Right renal pelvis (tissue), 4 donors: ENCODE measurements at regions not wholly inside any gene's neighbourhood (a gene's known extent, or its start where the extent isn't known, plus 50 kb on each side); places are given as distances from the start of the nearest gene placed in this dataset.

ENCODE experiments used
- DNase-seq, 4 donors: peaks; one replicate each; pipeline ENCODE4 v3.0.0-alpha.2; 2013; ENCODE audit warnings: low read depth in 4 of 4, low spot score in 3 of 4, missing footprints in 1 of 4

DNA sequence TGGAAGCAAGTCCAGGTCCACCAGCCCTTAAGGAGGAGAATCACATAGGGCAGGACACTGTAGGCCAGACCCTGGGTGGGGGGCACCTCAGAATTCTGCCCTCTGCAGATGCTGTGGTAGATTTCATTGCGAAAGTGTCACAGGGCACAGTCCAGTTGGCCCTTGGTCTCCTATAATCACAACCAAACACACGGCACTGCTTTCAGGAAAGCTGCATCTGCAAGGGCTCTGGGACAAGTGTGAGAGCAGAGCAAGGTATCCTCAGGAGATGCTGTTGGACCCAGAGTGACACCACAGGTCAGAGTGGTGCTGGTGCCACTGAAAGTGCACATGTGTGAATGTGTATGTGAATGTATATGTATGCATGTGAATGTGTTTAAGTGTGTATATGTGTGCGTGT is 88.6 kb upstream of the MBNL2 start:
- DNase-seq = no peak

DNA sequence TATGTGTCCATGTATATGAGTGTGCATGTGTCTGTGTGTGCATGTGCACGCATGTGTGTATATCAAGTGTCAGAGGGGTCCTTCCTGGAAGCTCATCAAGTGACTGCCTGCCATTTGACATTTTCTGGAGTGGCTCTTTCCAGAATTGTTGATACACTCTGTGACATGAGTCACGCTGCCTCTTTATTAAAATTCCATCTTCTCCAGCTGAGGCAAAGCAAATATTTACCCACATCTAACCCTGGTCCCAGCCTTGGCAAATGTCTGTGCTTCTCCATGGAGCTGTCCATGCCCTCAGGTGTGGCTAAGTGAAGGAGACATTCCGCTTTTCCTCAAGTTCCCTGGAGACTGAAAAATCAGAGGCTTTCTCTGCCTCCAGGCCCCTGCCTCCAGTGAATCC is 88.2 kb upstream of the MBNL2 start:
- DNase-seq = no peak

- no peak for DNase-seq
Observed at GRCh38 chr13:97134364-97135095, 87.6 kb upstream of the MBNL2 start.

DNA sequence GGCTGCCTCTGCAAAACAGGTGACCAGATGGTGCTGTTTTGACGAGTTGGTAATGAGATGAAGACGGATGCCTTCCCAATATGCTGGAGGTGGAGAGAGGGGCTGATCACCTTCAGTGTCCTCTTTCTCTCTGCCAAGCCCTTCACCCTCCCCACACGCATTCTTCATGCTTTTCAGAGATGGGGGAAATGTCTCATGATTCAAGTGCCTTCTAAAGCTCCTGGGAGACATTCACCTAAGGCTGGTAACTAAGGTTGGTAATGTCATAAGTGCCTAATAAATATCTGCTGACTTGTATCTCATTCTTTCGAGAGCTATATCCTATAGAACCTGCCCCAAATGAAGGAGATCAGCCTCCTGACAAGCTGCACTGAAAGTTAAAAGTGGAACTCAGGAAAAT is 86.2 kb upstream of the MBNL2 start:
- DNase-seq = no peak

DNA sequence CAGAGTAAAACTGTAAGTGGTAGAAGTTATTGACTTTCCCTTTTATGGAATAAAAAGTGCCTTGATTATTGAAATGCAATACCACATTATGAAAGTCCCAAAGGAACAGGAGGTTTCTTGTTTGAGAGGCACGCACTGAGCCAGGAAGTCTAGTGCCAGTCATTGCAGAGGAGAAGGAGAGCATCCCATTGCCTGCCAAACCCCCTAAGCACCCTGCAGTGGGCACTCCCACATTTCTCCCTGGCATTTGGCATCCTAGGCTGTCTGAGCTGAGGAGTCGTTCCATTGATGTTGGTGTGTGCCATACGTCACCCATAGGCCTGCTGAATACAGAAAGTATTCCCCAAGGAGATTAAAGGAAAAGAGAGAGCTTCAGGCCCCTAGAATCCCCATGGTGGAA is 85.7 kb upstream of the MBNL2 start:
- no peak for DNase-seq

- no peak for DNase-seq
Observed at GRCh38 chr13:97139691-97140090, 82.4 kb upstream of the MBNL2 start.

DNA sequence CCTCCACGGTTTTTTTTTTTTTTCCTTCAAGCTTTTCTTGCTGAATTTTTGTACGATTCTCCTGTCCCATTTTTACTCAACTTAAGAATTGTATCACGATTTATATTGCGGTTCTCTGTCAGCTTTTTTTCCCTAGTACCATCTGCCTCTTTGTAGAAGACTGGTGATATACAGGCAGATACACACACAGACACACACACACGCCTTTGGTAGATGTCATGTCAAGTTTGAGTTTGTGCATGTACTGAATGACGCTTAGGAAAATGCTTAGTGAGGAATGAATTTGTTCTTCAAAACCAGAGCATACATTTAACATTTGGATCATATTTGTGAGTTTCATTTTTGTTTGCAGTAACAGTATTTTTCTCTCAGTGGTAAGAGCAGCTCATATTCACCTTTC is 82.0 kb upstream of the MBNL2 start:
- DNase-seq = no peak

DNA sequence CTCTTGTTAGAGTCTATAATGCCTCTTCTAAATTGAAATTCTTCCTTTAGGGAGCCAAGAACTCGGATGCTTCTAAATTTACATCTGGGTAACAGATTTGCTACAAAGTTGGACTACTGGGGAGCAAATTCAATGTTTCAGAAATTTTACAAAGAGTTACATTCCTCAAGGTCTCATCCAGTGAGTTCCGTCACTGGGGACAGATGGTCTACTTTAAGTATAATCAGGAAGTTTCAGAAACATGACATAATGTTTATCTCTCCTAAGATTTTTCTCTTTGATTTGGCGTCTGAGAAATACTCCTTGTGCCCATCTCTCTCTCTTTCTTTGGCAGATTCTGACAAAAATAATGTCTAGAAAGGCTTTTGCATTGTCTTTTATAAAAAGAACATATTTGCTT is 81.5 kb upstream of the MBNL2 start:
- no peak for DNase-seq

- DNase-seq = no peak
Observed at GRCh38 chr13:97141097-97141496, 81.0 kb upstream of the MBNL2 start.

GRCh38 chr13:97141564-97142005 is 80.5 kb upstream of the MBNL2 start:
- no peak for DNase-seq

DNA sequence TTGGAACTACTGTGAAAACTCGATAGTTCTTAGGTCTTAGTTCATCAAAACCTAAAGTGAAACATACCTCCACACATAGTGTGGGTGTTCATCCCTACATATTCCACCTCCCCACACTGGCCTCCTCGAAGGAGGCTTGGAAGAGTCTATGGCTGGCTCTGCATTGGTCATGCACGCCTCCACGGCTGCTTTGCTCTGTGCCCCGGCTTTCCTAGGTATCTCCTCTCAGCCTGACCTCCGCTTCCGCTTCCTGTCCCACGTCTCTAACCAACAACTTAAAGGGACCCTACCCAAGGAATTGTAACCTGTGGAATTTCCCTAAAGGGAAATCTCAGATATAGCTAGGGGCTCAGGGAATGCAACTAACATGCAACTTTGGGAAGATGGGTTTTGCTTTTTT is 79.7 kb upstream of the MBNL2 start:
- DNase-seq = no peak

DNA sequence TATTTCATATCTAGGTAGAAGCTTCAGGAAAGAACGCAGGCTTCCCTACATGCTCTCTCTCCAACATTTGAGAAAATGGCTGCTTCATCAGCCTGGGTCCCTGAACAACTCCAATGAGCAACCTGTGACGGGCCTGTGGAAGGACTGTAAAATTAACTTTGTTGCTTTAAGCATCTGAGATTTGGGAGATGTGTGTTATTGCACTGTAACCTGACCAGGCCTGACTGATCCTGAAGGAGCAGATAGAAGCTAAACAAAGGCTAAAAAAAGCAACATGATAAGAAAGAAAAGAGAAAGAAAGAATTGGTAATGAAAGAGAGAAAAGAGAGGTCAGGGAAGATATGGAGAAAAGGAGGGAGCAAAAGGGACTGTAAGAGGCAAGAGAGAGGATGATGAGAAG is 77.1 kb upstream of the MBNL2 start:
- DNase-seq = no peak

DNA sequence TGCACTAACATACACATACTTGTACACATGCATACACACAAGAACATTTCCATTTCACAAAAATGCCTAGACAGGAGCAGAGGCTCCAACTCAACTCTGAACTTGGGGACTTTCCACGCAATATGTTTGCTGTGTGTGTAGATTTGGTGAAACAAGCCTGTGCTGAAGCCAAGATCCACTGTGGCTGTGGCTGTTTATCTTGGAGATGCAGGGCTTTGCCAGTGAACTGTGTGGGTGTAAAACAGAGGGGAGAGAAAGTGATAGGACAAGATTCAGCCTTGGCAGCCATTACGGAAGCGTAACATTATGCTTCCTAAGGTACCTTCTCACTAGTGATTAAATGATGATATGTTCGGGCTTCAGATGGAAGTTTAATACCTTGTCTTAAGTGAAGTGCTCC is 73.2 kb upstream of the MBNL2 start:
- no peak for DNase-seq

GRCh38 chr13:97160421-97160820 is 61.7 kb upstream of the MBNL2 start:
- DNase-seq = no peak

GRCh38 chr13:97161582-97162231 is 60.4 kb upstream of the MBNL2 start:
- no peak for DNase-seq

GRCh38 chr13:97165502-97166425 is 56.4 kb upstream of the MBNL2 start:
- DNase-seq = no peak

GRCh38 chr13:97171136-97171535 is 51.0 kb upstream of the MBNL2 start:
- DNase-seq = no peak
